Neural cell (in vitro differentiated cells): ENCODE measurements at regions not wholly inside any gene's neighbourhood (a gene's known extent, or its start where the extent isn't known, plus 50 kb on each side); places are given as distances from the start of the nearest gene placed in this dataset.

Experiments used
- H2AFZ ChIP-seq: fragments of 200-600, 300-800 bp; sonication (generic), shearing (Covaris generic); 2 replicates; pipeline ENCODE4 v1.6.0; 2014; ENCODE audit warnings: low read depth, mild to moderate bottlenecking, antibody characterized with exemption, low read length, moderate library complexity
- H3F3A ChIP-seq: fragments of 200-600 bp; shearing (Covaris generic); 2 replicates; pipeline ENCODE4 v1.6.1; 2016; ENCODE audit warnings: mild to moderate bottlenecking, moderate library complexity, mixed read lengths, antibody characterized with exemption, low read length; ENCODE audit not compliant: insufficient read depth, poor library complexity, severe bottlenecking
- H3K27ac ChIP-seq: fragments of 200-600, 300-800 bp; sonication (generic), shearing (Covaris generic); 2 replicates; pipeline ENCODE4 v1.5.1; 2014; ENCODE audit warnings: mild to moderate bottlenecking, low read length, moderate library complexity
- H3K27me3 ChIP-seq: fragments of 300-800, 200-600 bp; sonication (generic), shearing (Covaris generic); 2 replicates; pipeline ENCODE4 v1.6.0; 2014; ENCODE audit warnings: mild to moderate bottlenecking, low read depth, low read length, moderate library complexity; ENCODE audit not compliant: insufficient read depth
- H3K36me3 ChIP-seq: fragments of 300-800, 200-600 bp; sonication (generic), shearing (Covaris generic); 2 replicates; pipeline ENCODE4 v1.5.1; 2014; ENCODE audit warnings: mild to moderate bottlenecking, antibody characterized with exemption, low read length, moderate library complexity; ENCODE audit not compliant: insufficient read depth
- H3K4me2 ChIP-seq: fragments of 300-800, 200-600 bp; sonication (generic), shearing (Covaris generic); 2 replicates; pipeline ENCODE4 v1.6.0; 2014; ENCODE audit warnings: mild to moderate bottlenecking, low read length
- H3K4me3 ChIP-seq: fragments of 300-800, 200-600 bp; sonication (generic), shearing (Covaris generic); 2 replicates; pipeline ENCODE4 v1.5.1; 2014; ENCODE audit warnings: mild to moderate bottlenecking, low read length, moderate library complexity
- H3K79me2 ChIP-seq: fragments of 200-600 bp; shearing (Covaris generic); replicated peaks from 2 replicates; pipeline ENCODE4 v1.6.0; 2014; ENCODE audit warnings: mild to moderate bottlenecking, low read length, moderate library complexity; ENCODE audit not compliant: insufficient read depth
- H3K9ac ChIP-seq: fragments of 300-800, 200-600 bp; sonication (generic), shearing (Covaris generic); 2 replicates; pipeline ENCODE4 v1.6.1; 2016; ENCODE audit warnings: mild to moderate bottlenecking, low read length, mixed read lengths
- H3K9me2 ChIP-seq: fragments of 200-600 bp; shearing (Covaris generic); 2 replicates; pipeline ENCODE4 v1.6.1; 2016; ENCODE audit warnings: mild to moderate bottlenecking, low read length, mixed read lengths; ENCODE audit not compliant: insufficient read depth
- H3K9me3 ChIP-seq: fragments of 200-600, 300-800 bp; sonication (generic), shearing (Covaris generic); 2 replicates; pipeline ENCODE4 v1.6.1; 2016; ENCODE audit warnings: mild to moderate bottlenecking, mixed run types, low read length, moderate library complexity, mixed read lengths
- H4K20me1 ChIP-seq: fragments of 200-600 bp; shearing (Covaris generic); 2 replicates; pipeline ENCODE4 v1.6.1; 2016; ENCODE audit warnings: mild to moderate bottlenecking, mixed run types; ENCODE audit not compliant: insufficient read depth
- CTCF ChIP-seq: fragments of 450-650 bp; IDR thresholded peaks from 2 replicates; pipeline ENCODE4 v1.5.1; 2014; ENCODE audit warnings: antibody characterized with exemption, mild to moderate bottlenecking, moderate library complexity; ENCODE audit not compliant: poor library complexity, severe bottlenecking
- EP300 ChIP-seq: fragments of 450-650 bp; conservative IDR thresholded peaks from 2 replicates; pipeline ENCODE4 v1.6.1; 2014; ENCODE audit warnings: antibody characterized with exemption, mild to moderate bottlenecking, moderate library complexity; ENCODE audit not compliant: poor library complexity, severe bottlenecking
- EZH2 ChIP-seq: fragments of 200-600, 300-800 bp; shearing (Covaris generic), sonication (generic); IDR thresholded peaks from 2 replicates; pipeline ENCODE4 v1.6.1; 2014; ENCODE audit warnings: antibody characterized with exemption, low read length, borderline replicate concordance, mild to moderate bottlenecking; ENCODE audit not compliant: insufficient read depth, poor library complexity, severe bottlenecking
- MXI1 ChIP-seq: fragments of 450-650 bp; conservative IDR thresholded peaks from 2 replicates; pipeline ENCODE4 v1.6.1; 2014; ENCODE audit warnings: antibody characterized with exemption, mild to moderate bottlenecking; ENCODE audit not compliant: poor library complexity, severe bottlenecking
- POLR2AphosphoS5 ChIP-seq: IDR thresholded peaks from 2 replicates; pipeline ENCODE4 v1.6.1; 2012
- RAD21 ChIP-seq: fragments of 450-650 bp; conservative IDR thresholded peaks from 2 replicates; pipeline ENCODE4 v1.6.1; 2014; ENCODE audit warnings: antibody characterized with exemption, mild to moderate bottlenecking, moderate library complexity
- SMC3 ChIP-seq: fragments of 450-650 bp; conservative IDR thresholded peaks from 2 replicates; pipeline ENCODE4 v1.6.1; 2014; ENCODE audit warnings: antibody characterized with exemption, mild to moderate bottlenecking, moderate library complexity; ENCODE audit not compliant: poor library complexity
- TAF1 ChIP-seq: IDR thresholded peaks from 2 replicates; pipeline ENCODE4 v1.6.1; 2012; ENCODE audit warnings: low read depth
- TF ChIP-seq, protein P1 (sequence below): IDR thresholded peaks from 2 replicates; pipeline ENCODE4 v1.6.1; 2012; ENCODE audit warnings: borderline replicate concordance

DNA sequence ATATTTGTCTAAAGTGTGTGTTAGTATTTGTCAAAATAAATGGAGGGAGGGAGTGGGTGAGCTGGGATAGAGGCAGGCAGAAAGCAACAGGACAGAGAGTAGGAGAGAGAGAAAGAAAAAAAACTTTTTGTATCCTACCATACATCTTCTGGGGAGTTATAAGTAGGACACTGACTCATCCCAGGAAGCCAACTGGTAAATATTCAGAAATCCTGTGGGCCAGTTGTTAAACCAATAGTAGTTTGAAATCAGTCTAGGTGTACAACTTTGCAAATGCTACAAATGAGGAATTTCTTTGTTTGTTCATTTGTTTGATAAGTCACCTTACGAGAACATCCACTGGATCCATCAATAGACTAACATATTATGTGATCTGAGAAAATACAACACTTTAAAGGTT is 980.9 kb downstream of the GATA3 start:
- Histone ChIP-seq H3K9ac (no peak overlapping the region), H3K36me3 (no peaks in the 10 kb centered on the region), H3K4me2 (no peak overlapping the region), H3K27me3 (no peaks in the 10 kb centered on the region), H3K9me3 (no peaks in the 10 kb centered on the region), H3K79me2 (no peaks in the 10 kb centered on the region), H3K9me2 (no peaks in the 10 kb centered on the region), H3F3A (no peaks in the 10 kb centered on the region), H3K4me3 (no peak overlapping the region), H4K20me1 (no peaks in the 10 kb centered on the region), H2AFZ (no peak overlapping the region), H3K27ac (no peak overlapping the region)
- TF ChIP-seq POLR2AphosphoS5 (no peak), RAD21 (no peak), TAF1 (no peak), EZH2 (no peak), MXI1 (no peak), SMC3 (no peak), EP300 (no peak)
- TF ChIP-seq, protein P1, sequence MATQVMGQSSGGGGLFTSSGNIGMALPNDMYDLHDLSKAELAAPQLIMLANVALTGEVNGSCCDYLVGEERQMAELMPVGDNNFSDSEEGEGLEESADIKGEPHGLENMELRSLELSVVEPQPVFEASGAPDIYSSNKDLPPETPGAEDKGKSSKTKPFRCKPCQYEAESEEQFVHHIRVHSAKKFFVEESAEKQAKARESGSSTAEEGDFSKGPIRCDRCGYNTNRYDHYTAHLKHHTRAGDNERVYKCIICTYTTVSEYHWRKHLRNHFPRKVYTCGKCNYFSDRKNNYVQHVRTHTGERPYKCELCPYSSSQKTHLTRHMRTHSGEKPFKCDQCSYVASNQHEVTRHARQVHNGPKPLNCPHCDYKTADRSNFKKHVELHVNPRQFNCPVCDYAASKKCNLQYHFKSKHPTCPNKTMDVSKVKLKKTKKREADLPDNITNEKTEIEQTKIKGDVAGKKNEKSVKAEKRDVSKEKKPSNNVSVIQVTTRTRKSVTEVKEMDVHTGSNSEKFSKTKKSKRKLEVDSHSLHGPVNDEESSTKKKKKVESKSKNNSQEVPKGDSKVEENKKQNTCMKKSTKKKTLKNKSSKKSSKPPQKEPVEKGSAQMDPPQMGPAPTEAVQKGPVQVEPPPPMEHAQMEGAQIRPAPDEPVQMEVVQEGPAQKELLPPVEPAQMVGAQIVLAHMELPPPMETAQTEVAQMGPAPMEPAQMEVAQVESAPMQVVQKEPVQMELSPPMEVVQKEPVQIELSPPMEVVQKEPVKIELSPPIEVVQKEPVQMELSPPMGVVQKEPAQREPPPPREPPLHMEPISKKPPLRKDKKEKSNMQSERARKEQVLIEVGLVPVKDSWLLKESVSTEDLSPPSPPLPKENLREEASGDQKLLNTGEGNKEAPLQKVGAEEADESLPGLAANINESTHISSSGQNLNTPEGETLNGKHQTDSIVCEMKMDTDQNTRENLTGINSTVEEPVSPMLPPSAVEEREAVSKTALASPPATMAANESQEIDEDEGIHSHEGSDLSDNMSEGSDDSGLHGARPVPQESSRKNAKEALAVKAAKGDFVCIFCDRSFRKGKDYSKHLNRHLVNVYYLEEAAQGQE = no peak

- H3F3A ChIP-seq = no peaks in the 10 kb centered on the region
- H3K4me2 ChIP-seq = no peak overlapping the region
- H3K4me3 ChIP-seq = no peak overlapping the region
- no peak overlapping the region for H3K9ac ChIP-seq
- H4K20me1 ChIP-seq = no peaks in the 10 kb centered on the region
- H2AFZ ChIP-seq = no peak overlapping the region
- H3K27me3 ChIP-seq = no peaks in the 10 kb centered on the region
- no peaks in the 10 kb centered on the region for H3K36me3 ChIP-seq
- H3K79me2 ChIP-seq = no peaks in the 10 kb centered on the region
- H3K27ac ChIP-seq = no peak overlapping the region
- H3K9me3 ChIP-seq = no peaks in the 10 kb centered on the region
- TF ChIP-seq MXI1 (no peak), EP300 (no peak), SMC3 (no peak), TAF1 (no peak), CTCF (no peak), RAD21 (no peak), POLR2AphosphoS5 (no peak), EZH2 (no peak)
- TF ChIP-seq, protein P1 = no peak
- H3K9me2 ChIP-seq = no peaks in the 10 kb centered on the region
Measured at GRCh38 chr10:9036711-9037204, 982.3 kb downstream of the GATA3 start.
